NOMO-1 treated with dmso at 0.1 percent for 144 hours (cell line): ENCODE measurements at regions not wholly inside any gene's neighbourhood (a gene's known extent, or its start where the extent isn't known, plus 50 kb on each side); places are given as distances from the start of the nearest gene placed in this dataset.

Experiments used
- DNase-seq: peaks from one replicate; lab custom pipeline; 2025; ENCODE audit not compliant: unreplicated experiment; lab: John Stamatoyannopoulos, UW

- no peak for DNase-seq
Observed at GRCh38 chr7:52285689-52286088, 749.7 kb upstream of the POM121L12 start.

- DNase-seq: no peak
Observed at GRCh38 chr7:52283335-52283734, 752.1 kb upstream of the POM121L12 start.

GRCh38 chr7:52273685-52274610 is 761.5 kb upstream of the POM121L12 start:
- DNase-seq: no peak

- no peak for DNase-seq
Observed at GRCh38 chr7:52271703-52272102, 763.7 kb upstream of the POM121L12 start.

- no peak for DNase-seq
Observed at GRCh38 chr7:52270301-52270700, 765.1 kb upstream of the POM121L12 start.

GRCh38 chr7:52269669-52270068 is 765.8 kb upstream of the POM121L12 start:
- DNase-seq: no peak

GRCh38 chr7:52261057-52261456 is 774.4 kb upstream of the POM121L12 start:
- DNase-seq: no peak

DNA sequence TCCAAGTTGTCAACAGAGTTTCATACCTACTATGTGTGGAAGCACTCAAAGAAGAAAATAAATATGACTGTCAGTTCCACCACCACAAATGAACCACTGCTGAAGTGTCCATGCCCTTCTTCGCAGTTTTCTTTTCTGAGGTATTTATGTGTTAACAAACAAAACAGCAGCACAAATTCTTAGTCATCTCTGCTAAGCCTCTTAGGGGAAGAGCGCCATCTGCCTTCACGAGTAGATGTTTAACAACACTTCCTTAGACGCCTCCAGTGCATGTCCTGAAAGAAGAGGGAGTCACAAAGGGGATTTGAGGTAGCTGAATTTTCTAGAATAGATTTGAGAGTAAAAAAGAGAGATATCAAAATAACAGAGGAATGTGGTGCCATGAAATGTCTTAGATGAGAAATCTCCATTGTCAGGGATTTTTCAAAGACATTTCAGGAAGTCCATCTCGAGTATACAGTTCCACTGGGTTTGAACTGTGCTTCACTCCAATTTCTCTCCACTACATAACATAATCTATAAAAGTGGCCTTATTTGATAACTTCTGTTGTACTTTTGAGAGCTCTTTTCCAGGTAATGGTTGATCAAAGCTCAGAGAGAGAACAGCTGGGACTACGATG is 775.3 kb upstream of the POM121L12 start:
- DNase-seq: no peak

GRCh38 chr7:52257890-52258289 is 777.5 kb upstream of the POM121L12 start:
- DNase-seq: no peak

GRCh38 chr7:52254396-52255010 is 780.9 kb upstream of the POM121L12 start:
- no peak for DNase-seq

DNA sequence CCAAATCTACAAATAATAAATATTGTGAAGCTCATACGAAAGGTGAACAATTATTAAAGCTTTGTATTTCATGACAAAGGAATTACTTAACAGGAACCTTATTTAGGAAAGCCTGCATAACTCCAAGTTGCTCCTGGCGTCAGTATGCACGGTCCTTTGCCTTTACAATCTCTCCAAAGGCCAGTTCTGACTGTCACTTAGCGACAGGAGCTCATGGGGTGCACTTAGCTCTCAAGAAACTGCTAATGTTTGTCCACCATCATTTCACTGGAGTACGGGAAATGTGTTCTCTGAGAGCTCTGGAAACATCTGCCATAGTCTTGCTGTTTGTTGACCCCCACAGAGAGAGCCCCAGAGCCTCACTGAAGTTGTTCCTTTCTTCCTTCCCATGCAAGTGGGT is 781.5 kb upstream of the POM121L12 start:
- DNase-seq: no peak

DNA sequence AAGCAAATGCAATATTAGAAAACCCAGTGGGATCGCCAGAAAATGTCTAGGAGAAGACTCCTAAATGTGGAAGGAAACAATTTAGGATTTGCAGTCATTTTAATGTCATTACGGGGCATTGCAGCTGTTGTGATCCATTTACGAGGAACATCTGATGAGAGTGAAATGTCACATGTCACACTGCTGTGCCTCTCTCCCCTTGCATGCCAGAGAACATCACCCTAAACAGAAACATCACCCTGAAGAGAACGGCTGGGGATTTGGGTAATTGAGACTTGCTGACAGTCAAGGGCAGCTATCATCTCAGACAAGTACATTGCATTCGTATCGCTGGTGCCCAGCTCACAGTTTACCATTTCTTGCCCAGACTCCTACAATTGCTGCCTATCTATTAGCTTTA is 785.7 kb upstream of the POM121L12 start:
- no peak for DNase-seq

- no peak for DNase-seq
Observed at GRCh38 chr7:52247518-52247917, 787.9 kb upstream of the POM121L12 start.

DNA sequence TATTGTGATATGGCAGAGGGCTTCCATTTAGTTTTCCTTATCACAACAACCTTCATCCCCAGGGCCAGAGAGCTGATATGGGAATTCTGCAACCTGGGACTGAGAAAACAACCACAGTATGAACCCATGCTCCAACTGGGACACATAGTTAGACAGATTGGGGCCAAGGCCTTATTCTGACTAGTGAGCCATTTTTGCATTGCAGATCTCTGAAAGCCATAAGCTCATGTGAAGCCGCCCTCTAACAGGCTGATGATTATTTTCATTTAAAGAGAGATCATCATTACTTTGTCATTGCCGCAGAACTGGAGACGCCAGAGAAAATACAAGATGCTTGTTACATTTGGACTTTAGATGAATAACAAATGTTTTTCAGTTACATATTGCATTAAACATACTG is 791.7 kb upstream of the POM121L12 start:
- no peak for DNase-seq

DNA sequence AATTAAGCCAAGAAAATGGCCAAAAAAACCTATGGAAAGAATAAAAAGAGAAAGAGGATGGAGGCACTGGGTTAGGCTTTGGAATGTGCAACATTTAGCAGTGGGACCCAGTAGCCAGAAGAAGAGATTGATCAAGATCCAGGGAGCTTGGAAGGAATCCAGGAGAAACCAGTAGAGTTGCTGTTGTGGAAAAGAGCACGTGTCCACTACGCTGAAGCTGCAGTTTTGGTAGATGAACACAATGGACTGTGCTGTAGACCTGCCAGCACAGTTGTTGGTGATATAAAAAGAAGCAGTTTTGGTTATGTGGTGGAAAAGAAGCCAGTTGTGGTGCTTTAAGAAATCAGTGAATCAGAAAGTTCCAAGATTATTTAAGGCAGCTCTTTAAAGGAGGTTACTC is 802.2 kb upstream of the POM121L12 start:
- DNase-seq: no peak

DNA sequence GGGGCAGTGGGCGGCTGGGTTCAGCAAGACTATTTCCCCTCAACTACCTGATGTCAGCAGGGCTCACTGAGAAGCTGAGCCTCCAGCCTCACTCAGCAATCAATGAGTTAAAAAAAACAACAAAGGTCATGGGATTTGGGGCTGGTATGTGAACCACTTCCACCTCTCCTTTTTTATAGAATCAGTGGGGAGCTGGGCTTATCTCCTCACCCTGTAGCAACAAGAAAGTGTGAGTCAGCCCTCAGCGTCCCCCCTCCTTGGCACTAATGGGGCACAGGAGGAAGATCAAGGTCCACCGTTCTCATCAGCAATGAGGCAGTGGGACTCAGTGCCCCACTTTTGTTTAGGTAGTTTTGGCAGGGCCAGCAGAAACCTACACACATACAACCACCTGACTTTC is 823.5 kb upstream of the POM121L12 start:
- DNase-seq: no peak

- no peak for DNase-seq
Observed at GRCh38 chr7:52209614-52210013, 825.8 kb upstream of the POM121L12 start.

DNA sequence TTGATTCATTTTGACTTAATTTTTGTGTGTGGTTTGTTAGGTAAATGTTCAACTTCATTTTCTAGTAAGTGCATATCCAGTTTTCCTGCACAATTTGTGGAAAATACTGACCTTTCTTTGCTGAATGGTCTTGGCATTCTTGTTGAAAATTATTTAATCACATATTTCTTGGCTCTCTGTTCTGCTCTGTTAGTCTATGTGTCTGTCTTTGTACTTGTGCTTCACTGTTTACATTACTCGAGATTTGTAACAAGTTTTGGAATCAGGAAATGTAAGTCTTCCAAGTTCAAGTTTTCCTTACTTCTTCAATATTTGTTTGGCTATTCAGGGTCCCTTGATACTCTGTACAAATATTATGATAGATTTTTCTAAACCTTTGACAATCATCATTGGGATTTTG is 838.2 kb upstream of the POM121L12 start:
- no peak for DNase-seq

DNA sequence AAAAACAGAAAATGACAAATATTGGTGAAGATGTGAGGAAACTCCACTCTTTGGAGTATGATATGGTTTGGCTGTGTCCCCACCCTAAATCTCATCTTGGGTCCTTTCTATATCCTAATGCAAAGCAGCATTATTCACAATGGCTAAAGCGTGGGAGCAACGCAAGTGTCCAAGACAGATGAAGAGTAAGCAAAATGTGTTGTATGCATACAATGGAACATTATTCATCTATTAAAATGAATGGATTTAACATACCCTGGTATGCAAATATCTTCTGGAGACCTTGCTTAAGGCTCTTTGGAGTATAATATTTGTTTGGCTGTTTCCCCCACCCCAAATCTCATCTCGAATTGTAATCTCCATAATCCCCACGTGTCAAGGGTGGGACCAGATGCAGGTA is 839.8 kb upstream of the POM121L12 start:
- DNase-seq: no peak

DNA sequence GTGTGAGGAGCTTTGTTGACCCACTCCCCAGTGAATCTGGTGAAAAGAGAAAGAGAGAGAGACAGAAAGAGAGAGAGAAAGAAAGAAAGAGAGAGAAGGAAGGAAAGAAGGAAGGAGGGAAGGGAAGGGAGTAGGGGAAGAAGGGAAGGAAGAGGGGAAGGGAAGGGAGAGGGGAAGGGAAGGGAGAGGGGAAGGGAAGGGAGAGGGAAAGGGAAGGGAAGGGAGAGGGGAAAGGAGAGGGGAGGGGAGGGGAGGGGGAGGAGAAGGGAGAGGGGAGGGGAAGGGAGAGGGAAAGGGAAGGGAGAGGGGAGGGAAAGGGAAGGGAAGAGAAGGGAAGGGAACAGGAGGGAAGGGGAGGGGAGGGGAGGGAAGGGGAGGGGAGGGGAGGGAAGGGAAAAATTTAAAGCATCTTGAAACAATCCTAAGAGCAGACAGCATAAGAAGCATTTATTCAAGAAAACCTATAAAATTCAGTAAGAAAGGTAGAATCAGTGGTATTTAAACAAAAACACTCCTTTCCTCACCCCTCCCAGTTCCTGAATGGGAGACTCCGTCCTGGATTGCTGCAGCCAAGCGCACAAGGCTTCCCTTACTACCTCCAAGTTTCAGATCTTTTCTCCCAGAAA is 846.2 kb upstream of the POM121L12 start:
- no peak for DNase-seq

DNA sequence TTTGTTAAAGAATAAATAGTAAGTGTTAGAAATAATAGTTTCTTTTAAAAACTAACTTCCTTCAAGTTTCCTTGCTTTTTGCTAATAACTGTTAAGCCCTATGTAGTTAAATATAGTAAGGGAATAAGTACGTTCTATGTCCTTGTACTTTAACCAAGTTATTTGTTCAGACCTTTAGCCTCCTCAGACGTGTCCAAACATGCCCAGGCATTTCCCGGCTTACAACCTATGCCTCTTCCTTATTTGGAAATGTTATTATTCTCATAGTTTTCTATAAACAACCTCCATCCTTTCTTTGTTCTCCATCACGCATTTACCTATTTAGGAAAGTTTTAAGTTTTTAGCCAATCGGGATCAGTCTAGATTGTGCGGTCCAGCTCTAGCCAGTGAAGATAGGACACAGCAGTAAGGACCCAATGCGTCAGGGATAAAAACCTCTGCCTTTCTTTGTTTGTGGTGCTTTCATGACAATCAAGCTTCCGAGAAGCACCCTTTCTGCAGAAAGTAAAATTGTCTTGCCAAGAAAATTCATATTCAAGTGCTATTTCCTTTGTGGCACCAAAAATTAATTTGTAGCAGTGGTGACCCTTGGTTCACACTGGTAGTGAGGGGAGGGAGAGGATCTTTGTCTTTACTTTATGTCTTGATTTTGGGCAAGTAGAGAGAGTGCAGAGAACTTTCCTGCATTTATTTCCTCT is 851.3 kb upstream of the POM121L12 start:
- no peak for DNase-seq
